Retina (tissue), 1 donor: ENCODE measurements at regions not wholly inside any gene's neighbourhood (a gene's known extent, or its start where the extent isn't known, plus 50 kb on each side); places are given as distances from the start of the nearest gene placed in this dataset.

ENCODE experiments used
- DNase-seq: peaks from one replicate; pipeline ENCODE4 v3.0.0-alpha.2; 2016

DNA sequence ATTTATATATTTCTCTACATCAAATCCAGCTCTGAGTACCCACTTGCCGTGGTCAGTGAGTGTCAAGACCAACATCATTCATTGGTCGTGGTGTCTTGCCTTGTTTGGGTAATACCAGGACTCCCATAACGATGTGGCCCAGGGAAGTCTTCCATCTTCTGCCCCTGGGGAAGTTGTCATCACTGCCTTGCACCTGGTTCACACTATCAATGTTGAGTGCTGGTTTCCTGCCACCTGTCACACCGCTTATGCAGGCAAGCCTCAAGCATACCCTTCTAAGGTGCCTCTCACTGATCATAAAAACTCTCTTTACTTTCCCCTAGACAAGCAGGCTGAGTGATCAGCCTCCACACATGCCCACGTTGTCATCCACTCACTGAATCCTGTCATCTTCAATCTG, 382.4 kb downstream of the KCTD12 start:
- no peak for DNase-seq

DNA sequence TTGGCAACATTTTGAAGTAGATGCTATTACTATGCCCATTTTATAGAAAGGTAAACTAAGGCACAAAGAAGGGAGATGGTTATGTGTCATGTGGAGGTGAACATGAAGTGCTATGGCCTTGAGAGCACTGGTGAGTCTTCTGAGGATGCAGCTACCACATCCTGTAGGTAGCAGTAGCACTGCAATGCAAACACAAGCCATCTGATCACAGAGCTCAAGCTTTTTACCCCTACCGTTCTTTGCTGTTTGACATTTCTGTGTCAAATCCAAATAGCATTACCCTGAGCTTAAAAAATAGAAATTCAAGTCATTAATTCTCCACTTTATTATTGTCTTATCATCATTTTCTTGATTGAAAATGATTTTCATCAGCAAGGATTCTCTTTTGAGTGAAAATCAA, 382.9 kb downstream of the KCTD12 start:
- no peak for DNase-seq

DNA sequence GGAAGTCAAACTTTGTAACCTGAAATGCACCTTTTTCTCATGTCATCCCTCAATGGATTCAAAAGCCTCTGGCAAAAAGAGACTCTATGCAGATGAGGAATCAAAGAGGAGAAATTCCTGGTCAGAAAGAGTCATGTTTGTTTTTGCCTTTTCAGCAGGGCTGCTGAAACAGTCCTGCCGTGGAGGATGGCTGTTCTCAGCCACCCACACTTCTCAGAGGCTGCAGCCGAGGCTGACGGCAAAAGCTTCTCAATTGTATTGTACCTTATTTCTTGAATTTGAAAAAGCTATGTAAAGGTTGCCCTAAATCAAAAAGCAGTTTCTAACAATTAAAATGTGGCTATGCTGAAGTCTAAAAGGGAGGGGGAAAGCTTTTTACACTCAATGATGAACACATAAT, 385.3 kb downstream of the KCTD12 start:
- no peak for DNase-seq

DNA sequence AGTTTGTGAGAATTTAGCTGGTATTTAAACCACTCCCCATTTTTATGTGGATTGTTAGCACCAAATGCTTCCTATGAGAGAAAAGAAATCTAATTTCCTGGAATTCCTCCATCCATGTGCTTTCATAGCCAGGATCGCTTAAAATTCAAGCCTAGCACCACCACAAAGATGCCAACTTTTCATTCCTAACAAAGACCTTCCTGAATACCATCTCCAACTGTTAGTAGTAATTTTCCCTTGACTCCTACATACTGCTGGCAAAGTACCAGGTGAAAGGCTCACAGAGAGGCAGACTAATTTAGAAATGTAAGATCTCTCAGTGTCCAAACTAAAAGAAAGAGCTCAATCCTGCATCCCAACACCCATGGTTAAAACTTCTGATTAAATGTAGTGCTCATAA, 386.3 kb downstream of the KCTD12 start:
- DNase-seq, result no peak

DNA sequence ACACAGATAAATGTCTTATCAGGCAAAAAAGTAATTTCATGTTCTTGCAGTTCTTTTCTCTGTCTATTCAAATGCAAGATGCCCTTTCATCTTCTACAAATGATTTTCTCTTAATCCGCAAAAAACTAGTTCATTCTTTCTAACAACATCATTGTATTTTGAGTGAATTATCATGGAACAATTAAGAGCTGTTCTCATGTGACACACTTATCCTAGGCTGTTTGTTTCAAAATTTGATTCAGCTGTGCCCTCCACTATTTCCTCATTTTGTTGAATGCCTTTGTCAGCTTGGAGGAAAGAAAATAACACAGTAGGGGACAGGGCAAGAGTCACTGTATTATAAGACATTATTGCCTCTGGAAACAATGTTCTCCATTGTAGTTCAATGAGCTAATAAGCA, 396.9 kb downstream of the KCTD12 start:
- peak; percentile 14 for DNase-seq

DNA sequence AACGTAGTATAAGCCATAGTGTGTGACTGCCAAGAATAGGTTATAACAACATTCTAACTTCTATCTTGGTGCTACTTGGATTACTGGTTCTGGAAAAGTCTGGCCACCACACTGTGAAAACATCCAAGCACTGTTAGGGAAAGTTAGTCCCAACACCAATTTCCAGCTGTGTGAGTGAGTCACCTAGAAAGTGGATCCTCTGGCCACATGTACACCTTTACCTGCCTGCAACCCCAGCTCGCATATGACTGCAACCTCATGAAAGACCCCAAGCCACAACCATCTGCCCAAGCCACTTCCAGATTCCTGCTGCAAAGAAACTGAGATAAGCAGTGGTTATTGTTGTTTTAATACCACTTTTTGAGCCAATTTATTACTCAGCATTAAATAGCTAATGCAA, 404.5 kb downstream of the KCTD12 start:
- DNase-seq, result no peak

DNA sequence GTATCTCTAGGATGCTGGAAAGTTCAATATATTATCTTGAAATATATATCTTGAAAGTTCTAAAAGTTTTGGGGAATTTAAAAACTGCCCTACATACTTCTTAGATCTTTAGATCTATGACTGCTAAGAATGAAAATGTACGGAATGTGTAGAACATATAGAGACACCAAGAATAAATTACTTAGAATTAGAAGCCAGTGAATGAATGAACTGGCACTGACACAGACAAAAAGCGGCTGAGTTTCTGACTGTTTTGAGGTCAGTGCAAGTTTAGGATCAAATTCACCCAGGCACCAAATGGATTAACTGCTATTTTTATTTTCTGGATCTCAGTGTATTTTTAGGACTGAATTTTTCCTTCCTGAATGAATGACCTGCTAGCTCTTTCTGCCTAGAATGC, 411.2 kb downstream of the KCTD12 start:
- no peak for DNase-seq

DNA sequence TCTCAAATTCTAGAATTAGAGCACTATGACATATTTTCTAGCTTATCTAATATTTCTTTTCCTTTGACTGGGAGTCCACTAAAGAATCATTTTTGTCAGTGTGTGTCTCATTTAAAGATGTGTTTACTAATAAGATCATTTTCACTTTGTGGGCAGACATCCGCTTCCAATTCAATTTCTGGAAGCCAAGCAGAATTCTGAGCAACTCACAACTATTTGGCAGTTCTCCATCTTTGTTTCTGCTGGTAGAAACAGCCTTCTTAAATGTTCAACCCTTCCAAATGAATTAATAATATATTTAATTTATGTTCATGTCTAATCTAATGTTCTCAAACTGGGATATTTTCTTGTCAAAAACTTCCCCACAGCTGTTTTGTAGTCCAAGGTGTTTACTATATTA, 411.8 kb downstream of the KCTD12 start:
- DNase-seq, result no peak

DNA sequence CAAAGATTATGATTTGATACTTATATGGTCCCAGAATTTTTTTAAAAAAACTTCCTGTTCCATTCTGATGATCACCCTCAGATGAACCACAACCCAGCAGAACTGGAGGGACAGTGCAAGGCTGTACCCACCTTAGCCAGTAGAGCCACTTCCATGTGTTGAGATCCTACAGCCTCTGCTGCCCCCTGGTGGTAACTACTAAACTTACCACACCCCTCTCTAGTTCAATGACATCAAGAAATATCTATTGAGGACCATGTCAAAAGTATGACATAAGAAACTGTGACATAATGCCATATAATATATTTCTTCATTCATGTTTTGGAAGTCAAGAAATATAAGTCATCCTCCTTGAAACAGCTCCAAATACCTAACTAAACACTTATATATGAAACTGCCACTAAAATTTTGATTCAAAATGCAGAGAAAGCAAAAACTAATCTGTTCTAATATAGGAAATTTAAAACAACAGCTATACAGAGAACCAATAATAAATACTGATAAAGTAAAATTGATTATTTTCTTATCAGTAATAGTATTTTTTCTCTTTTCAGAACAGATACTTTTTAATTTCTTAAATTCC, 412.6 kb downstream of the KCTD12 start:
- peak; percentile 57 for DNase-seq

DNA sequence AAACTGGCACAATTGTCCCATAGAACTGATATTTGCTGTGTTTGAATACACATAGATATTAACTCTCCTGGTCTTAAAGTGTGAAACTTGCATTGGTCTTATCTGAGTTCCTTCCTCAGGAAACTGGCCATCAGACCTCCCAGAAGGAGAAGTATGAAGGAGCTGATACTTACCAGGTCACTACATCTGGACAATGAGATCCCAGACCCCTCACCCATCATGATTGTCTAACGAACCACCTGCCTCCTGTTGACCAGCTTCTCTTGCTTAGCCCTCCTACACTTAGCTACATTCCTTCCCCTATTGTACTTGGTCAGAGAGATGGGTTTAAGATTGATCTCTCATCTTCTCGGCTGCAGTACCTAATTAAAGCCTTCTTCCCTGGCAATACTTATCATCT, 413.3 kb downstream of the KCTD12 start:
- no peak for DNase-seq

DNA sequence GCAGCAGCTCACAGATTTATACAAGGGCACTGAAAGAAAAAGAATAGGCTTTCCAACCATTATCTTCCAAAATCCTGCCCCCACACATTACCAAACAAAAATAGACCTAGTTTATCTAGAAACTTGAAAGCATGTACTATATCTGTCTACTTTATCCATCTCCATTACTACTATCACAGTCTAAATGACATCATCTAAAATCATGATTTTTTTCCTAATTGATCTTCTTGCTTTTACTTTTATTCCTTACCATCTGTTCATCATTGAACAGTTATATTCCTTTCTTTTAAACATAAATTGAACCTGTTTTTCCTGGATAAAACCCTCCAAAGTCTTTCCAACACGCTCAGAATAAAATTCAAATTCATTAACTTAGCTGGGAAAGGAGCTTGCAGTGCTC, 414.7 kb downstream of the KCTD12 start:
- DNase-seq, result no peak

DNA sequence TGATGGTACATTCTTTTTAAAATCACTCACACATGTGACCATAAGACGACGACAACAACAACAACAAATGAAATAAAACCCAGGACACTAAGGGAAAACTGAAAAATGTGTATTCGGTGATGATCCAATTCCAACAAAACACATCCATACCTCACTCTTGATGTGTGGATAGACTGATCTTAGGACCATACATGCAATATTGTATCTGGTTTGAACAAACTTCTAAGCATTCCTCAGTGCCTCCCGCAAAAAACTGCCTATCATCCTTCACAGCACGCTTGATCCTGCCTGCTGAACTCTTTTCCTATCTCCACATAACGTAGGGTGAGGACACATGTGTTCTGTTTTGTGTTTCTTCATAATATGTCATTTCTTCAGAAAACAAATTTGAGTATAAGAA, 415.2 kb downstream of the KCTD12 start:
- DNase-seq, result no peak

DNA sequence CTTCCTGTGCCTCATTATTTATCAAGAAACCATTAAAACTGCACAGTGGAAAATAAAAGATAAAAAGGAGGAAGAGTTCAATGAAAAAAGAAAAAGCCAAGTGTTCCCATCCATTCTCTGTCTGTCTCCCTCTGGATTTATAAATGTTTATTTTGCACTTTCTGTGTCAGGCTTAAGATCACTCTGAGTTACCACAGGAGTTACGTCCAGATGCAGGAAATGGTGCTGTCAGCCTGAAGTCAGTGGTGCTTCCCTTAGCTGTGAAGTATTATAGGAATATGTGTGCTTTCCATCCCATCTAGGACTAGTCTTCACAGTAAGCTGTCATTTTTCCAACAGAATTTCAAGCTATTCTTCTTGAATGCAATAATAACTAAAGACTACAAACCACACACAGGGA, 420.2 kb downstream of the KCTD12 start:
- no peak for DNase-seq

DNA sequence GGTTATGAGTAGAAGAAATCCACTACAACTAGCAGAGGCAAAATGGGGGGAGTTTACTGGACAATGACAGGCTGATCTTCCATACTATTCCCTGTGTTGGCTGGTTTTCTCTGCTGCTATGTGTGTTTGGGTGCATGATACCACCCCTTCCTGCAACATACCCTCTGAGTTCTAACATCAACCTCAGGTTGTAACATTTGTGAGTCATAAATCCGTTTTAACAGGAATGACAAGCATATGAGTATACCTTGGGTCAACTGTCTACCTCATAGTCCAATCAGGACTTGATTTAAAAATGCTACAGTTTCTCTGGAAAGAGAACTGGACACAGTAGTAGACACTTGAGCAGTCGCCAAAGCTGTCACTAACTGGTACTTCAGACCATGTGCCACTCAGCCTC, 422.9 kb downstream of the KCTD12 start:
- no peak for DNase-seq

DNA sequence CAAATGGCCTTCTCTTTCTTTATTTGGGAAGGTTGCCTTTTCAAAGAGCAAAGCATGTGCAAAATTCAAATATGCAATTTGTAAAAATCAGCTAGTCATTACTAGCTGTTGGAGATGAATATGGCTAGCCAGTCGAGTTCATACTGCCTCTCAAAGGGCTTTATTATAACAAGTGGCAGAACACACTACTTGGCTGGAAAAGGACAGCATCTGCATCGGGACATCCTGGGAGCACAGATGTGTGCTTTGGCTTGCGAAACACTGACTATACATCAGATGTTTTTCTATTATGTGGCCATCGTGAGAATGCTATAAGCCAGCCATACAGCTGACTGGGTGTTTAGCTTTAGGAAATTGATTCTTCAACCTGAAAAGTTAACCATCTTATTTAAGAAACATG, 424.2 kb downstream of the KCTD12 start:
- DNase-seq, result no peak

DNA sequence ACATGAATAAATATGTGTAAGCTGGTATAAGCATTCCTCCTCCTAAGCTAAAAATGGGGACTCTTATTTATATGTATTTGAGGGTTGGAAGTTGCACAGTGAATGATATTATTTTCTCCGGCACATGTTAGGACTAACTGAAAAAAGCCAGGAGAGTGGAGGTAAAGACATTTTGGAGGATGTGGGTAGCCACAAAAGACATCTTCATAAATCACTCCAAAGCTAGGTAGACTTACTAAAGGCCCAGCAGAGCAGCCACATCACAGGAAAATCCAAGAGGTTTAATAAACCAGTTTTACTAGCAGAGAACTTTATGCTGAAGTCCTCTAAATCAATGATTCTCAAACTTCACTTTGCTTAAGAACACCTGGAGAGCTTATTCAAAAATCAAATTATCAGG, 424.7 kb downstream of the KCTD12 start:
- DNase-seq, result no peak

DNA sequence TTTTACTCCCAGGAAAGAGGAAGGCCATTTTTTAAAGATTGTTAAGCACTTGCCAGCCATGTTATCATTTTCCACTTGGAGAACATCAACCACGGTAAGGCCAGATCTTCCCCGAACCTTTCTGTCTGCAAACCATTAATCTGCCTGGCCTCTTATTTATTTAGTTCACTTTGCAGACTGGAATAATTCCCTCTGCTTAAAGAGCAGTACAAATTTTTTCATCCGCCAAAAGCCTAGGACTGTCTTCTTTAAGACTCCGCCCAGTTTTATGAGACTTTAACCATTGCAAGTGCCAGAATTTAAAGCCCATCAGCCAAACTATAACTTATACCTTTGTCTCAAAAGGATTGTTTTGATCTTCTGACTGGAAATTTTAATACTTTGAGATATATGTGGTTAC, 426.3 kb downstream of the KCTD12 start:
- DNase-seq, result no peak

DNA sequence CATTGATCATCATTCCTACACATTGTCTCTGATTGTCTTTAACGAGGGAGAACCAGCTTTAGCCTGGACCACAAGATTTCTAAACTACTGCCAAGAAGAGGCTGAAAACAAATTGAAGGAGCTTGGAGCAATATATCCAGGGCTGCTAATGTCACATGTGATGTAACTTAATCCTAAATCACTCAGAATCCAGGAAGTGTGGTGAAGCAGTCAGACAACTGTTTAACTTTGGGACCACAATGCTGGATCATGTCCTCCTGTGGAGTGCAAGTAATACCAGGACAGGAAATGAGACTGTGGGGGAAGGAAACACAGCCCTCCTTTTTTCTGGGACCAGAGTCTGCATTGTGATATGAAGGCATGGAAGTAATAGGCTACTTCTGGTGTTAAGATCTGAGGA, 430.2 kb downstream of the KCTD12 start:
- DNase-seq, result no peak

DNA sequence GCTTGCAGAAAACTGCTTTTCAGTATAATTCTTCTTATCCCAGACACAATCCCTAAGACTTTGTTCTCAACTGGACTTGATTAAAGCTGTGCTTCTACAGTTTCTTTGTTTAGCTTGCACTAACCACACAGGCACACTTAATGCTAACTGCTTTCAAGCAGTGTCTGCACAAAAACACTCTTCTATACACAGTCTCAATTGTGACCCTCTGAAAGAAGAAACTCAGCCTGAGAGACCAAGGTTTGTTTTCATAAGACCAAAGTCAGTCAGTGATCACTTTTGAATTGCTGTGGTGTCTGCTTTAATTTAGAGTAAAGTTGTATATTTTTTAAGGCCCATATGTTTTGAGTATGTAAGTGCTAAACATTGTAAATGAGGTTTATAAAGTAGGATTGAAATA, 431.2 kb downstream of the KCTD12 start:
- DNase-seq, result no peak

DNA sequence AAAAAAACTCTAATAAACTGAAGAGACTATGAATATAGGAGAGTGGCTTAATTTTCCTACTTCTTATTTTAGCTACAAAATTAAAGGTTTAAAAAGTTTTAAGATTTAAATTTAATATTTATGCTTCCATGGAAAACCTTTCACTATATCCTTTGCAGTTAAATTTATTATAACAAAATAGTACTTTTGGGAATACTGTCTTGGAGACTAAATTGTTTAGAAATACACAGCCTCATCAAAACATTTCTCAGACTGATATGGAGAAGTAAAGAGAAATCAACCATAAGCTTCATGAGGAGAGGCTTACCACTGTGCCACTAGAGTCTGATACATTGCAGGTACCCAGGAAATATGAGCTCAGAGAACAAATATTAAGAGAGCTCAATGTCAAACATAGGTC, 436.5 kb downstream of the KCTD12 start:
- no peak for DNase-seq

DNA sequence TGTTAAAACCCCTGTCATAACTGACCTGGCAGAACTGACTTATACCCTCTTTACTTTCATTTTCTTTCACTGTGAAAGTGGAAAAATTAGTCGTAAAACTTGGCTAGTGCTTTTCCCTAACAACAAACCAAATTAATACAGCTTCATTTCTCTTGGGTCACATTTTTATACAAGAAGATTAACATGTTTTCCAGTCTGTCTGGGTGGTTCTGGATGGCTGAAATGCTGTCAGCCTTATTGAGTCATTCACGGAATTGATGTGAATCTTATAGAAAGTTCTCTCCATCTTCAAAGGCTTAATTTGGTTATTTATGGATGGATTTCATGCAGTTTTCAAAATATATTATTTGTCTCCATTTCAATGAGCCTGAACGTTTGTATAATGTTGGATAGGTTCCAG, 440.0 kb downstream of the KCTD12 start:
- DNase-seq, result no peak

DNA sequence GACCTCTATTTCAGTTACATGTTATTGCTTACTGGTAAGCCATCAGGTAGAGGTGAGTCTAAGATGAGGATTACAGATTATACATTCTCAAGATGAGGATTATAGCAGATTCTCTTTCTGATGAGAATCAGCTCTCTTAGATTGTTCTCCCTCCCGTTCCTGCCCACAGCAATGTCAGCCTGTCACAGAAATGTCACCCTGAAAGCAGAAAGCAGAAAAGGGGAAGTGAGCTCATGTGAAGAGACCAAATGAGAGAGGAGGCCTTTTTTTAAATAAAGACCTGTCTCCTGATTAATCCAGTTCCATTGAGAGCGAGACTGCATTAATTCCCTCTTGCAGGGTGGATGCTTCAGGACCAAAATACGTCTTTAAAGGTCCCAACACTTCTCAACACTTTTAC, 445.6 kb downstream of the KCTD12 start:
- DNase-seq, result no peak

DNA sequence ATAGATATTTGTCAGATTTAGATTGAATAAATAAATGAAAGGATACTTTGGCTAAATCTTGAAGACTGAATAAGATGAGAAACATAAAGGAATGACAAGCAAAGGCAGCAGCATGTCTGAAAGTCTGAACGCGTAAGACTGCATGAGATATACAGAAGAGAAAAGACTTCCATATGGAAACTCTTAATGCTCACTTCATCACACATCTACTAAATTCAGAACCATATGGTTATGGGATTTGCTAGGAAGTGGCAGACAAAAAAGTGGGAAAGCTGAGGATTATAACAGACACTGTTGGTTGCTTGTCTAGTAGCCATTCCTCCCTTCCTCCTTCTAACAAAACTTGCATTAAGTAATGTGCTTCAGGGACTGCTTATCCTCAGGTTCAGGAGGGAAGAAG, 446.7 kb downstream of the KCTD12 start:
- DNase-seq, result no peak

DNA sequence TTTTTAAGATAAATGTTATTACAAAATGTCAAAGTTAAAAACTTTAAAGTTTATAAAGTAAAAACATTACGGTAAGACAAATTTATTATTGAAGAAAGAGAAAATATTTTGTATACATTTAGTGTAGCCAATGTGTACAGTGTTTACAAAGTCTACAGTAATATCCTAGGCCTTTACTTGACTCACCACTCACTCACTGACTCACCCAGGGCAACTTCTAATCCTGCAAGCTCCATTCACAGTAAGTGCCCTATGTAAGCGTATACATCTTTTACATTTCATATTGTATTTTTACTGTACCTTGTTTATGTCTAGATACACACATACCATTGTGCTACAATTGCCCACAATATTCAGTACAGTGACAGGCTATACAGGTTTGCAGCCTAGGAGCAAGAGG, 448.2 kb downstream of the KCTD12 start:
- DNase-seq, result no peak

DNA sequence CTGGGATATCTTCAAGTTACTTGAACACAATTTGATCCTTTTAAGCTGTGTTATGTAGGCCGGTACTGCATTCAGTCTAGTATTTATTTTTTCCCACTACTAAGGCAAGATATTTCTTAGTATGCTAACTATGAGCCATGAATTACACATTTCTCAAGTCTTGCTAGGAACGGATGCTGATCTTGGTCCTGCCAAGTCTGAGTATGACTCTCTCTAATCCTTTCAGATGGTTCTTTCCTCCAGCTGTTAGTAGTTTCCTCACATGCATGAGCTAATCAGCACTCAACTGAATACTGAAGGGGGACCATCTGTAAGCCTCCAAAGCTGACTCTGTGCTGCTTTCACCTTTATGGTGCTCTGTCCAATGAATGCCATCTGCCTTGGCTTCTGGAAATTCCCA, 460.3 kb downstream of the KCTD12 start:
- DNase-seq, result peak; percentile 11

DNA sequence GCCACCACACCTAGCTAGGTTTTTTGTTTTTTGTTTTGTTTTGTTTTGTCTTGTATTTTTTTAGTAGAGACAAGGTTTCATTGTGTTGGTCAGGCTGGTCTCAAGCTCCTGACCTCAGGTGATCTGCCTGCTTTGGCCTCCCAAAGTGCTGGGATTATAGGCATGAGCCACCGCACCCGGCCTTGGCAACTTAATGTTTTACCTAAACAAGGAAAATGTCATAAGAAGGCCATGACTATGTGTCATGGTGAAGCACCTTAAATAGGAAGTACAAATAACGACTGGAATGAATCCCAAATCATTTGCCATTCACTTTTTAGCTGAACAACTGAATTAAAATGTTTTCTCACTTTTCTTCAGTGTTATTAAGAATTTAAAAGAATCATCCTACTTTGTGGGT, 465.2 kb downstream of the KCTD12 start:
- no peak for DNase-seq
